ENCODE measurements at regions not wholly inside any gene's neighbourhood (a gene's known extent, or its start where the extent isn't known, plus 50 kb on each side); places are given as distances from the start of the nearest gene placed in this dataset.

DNA sequence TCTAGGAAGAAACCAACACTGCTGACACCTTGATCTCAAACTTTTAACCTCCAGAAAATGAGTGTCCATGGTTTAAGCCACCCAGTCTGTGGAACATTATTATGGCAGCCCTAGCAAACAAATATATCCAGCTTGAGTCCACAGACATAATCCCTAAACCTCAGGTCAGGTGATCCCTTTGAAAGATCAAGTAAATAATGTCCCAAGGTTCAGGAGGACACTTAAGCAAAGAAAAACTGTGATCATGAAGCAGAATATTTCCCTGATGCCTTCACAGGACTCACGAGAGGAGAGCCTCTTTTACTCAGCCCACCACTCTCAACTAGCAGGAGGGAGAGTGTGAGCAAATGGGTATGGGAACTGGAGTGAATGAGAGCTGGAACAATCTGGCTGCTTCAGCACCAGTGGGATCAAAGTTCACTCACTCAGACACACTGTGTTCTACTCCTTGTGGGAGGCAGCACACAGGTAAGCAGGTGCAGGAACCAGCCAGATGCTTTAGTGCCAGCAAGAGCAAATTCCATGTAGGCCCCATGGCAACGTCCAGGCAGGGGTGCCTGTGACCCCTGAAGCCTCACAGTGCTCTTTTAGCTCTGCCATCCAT lies 608.4 kb downstream of the RAB28 start:
- Mint-ChIP-seq H3K27me3 (ENCODE audit: insufficient read depth) (no peaks in the 10 kb centered on the region), H3K36me3 (ENCODE audit: low read depth) (no peaks in the 10 kb centered on the region), H3K27ac (no peak overlapping the region), H3K4me1 (peaks cover 10% of the 10 kb centered on the region), H3K4me3 (no peak overlapping the region), H3K9me3 (no peaks in the 10 kb centered on the region)
- WGBS, 2 experiments (ENCODE audit: insufficient coverage in 1 of 2, insufficient read length in 1 of 2): 86% methylated on average over 2 of the region's 2 CpGs; no CpG with 5 or more reads in 1 of the 2 experiments
- Histone ChIP-seq H3K36me3 (ENCODE audit: control insufficient read depth, insufficient read depth, low read length) (no peaks in the 10 kb centered on the region), H3K4me1 (ENCODE audit: control insufficient read depth, insufficient read depth, low read length) (no peaks in the 10 kb centered on the region), H3K9me3 (ENCODE audit: control insufficient read depth, low read length) (no peaks in the 10 kb centered on the region), H3K27me3 (ENCODE audit: control insufficient read depth, insufficient read depth, low read length, poor library complexity, severe bottlenecking) (no peaks in the 10 kb centered on the region), H3K9ac (ENCODE audit: extremely low read depth, low read length, poor library complexity, severe bottlenecking) (no peak overlapping the region), H3K4me3 (ENCODE audit: low read length) (no peak overlapping the region), H3K27ac (ENCODE audit: low read depth, low read length) (no peak overlapping the region)
- no peak for DNase-seq
- TF ChIP-seq, protein P1, sequence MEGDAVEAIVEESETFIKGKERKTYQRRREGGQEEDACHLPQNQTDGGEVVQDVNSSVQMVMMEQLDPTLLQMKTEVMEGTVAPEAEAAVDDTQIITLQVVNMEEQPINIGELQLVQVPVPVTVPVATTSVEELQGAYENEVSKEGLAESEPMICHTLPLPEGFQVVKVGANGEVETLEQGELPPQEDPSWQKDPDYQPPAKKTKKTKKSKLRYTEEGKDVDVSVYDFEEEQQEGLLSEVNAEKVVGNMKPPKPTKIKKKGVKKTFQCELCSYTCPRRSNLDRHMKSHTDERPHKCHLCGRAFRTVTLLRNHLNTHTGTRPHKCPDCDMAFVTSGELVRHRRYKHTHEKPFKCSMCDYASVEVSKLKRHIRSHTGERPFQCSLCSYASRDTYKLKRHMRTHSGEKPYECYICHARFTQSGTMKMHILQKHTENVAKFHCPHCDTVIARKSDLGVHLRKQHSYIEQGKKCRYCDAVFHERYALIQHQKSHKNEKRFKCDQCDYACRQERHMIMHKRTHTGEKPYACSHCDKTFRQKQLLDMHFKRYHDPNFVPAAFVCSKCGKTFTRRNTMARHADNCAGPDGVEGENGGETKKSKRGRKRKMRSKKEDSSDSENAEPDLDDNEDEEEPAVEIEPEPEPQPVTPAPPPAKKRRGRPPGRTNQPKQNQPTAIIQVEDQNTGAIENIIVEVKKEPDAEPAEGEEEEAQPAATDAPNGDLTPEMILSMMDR (conservative IDR thresholded peaks at IDR 0.05): no peak

DNA sequence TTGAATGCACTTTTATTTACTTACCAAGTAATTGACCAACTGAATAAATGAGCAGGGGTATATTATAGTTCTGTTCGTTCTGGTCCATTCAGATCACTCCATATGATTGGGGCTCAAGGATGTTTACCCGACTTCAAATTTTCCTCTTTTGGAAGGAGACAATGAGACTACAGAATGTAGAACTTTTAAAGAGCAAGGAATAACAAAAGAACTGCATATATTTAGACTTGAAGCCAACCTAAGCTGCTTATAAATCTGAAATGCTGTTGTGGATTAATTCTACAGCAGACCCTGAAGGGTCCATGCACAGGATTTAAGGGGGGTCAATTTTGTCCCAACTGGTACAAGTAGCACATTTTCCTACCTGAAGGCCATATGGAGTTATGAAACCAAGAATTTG lies 610.8 kb downstream of the RAB28 start:
- Mint-ChIP-seq H3K4me1 (peaks cover 10% of the 10 kb centered on the region), H3K27ac (no peak overlapping the region)

DNA sequence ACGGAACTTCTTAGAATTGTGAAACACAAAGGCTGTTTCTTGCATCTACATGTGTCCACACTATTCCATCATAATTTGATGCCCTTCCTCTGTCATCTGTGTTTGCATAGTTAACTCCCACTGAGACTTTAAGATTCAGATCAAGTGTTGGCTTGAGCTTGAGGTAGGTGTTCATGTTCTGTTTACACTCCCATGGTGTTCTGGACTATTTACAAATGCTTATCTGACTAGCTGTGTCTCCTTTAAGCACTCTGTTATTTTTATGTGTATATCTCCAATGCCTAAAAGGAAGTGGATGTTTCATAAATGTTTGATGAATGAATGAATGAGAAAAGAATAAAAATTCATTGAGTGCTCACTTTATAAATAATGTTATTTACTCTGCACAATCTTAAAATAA lies 622.7 kb downstream of the RAB28 start:
- Mint-ChIP-seq H3K9me3 (no peaks in the 10 kb centered on the region), H3K36me3 (ENCODE audit: low read depth) (no peaks in the 10 kb centered on the region), H3K27ac (no peak overlapping the region), H3K27me3 (ENCODE audit: insufficient read depth) (no peaks in the 10 kb centered on the region), H3K4me3 (no peak overlapping the region), H3K4me1 (peaks cover 3% of the 10 kb centered on the region)
- Histone ChIP-seq H3K27me3 (ENCODE audit: control insufficient read depth, insufficient read depth, low read length, poor library complexity, severe bottlenecking) (no peaks in the 10 kb centered on the region), H3K4me1 (ENCODE audit: control insufficient read depth, insufficient read depth, low read length) (no peaks in the 10 kb centered on the region), H3K27ac (ENCODE audit: low read depth, low read length) (no peak overlapping the region), H3K9me3 (ENCODE audit: control insufficient read depth, low read length) (no peaks in the 10 kb centered on the region), H3K4me3 (ENCODE audit: low read length) (no peak overlapping the region), H3K36me3 (ENCODE audit: control insufficient read depth, insufficient read depth, low read length) (no peaks in the 10 kb centered on the region), H3K9ac (ENCODE audit: extremely low read depth, low read length, poor library complexity, severe bottlenecking) (no peak overlapping the region)
- 97 to 100% methylated on average over 1 of the region's 1 CpG for WGBS, 2 experiments (ENCODE audit: insufficient coverage in 1 of 2, insufficient read length in 1 of 2)
- TF ChIP-seq, protein P1 (conservative IDR thresholded peaks at IDR 0.05): no peak
- DNase-seq: no peak

More for the DNA sequence above, 610.8 kb downstream of the RAB28 start:
- H3K4me1 ChIP-seq (ENCODE audit: control insufficient read depth, insufficient read depth, low read length): no peaks in the 10 kb centered on the region
- Mint-ChIP-seq H3K27me3 (ENCODE audit: insufficient read depth) (no peaks in the 10 kb centered on the region), H3K36me3 (ENCODE audit: low read depth) (no peaks in the 10 kb centered on the region), H3K9me3 (peaks cover 7% of the 10 kb centered on the region), H3K4me3 (no peak overlapping the region)
- H3K27ac ChIP-seq (ENCODE audit: low read depth, low read length): no peak overlapping the region
- no peaks in the 10 kb centered on the region for H3K27me3 ChIP-seq (ENCODE audit: control insufficient read depth, insufficient read depth, low read length, poor library complexity, severe bottlenecking)
- H3K36me3 ChIP-seq (ENCODE audit: control insufficient read depth, insufficient read depth, low read length): no peaks in the 10 kb centered on the region
- WGBS, 2 experiments (ENCODE audit: insufficient coverage in 1 of 2, insufficient read length in 1 of 2): 94 to 98% methylated on average over 2 of the region's 2 CpGs
- peaks cover 4% of the 10 kb centered on the region for H3K9me3 ChIP-seq (ENCODE audit: control insufficient read depth, low read length)
- TF ChIP-seq, protein P1 (conservative IDR thresholded peaks at IDR 0.05): no peak
- H3K9ac ChIP-seq (ENCODE audit: extremely low read depth, low read length, poor library complexity, severe bottlenecking): no peak overlapping the region
- no peak for DNase-seq
- no peak overlapping the region for H3K4me3 ChIP-seq (ENCODE audit: low read length)
